Left ventricle myocardium inferior (tissue), 1 donor: ENCODE measurements at regions not wholly inside any gene's neighbourhood (a gene's known extent, or its start where the extent isn't known, plus 50 kb on each side); places are given as distances from the start of the nearest gene placed in this dataset.
"Not testable (repeated sequence)": the region's sequence is repeated elsewhere in the genome, so short reads cannot be mapped to it uniquely, and the experiment has no call there.

Experiments used
- DNase-seq: peaks from one replicate; pipeline ENCODE4 v3.0.0-alpha.2; 2020
- H3K27ac ChIP-seq: fragments of 200-600 bp; replicated peaks from 2 replicates; pipeline ENCODE4 v1.8.0; 2021
- H3K27me3 ChIP-seq: fragments of 200-600 bp; 2 replicates; pipeline ENCODE4 v1.8.0; 2021; ENCODE audit warnings: low read depth
- H3K36me3 ChIP-seq: fragments of 200-600 bp; 2 replicates; pipeline ENCODE4 v1.8.0; 2021
- H3K4me1 ChIP-seq: fragments of 200-600 bp; 2 replicates; pipeline ENCODE4 v1.8.0; 2021
- H3K4me3 ChIP-seq: fragments of 200-600 bp; 2 replicates; pipeline ENCODE4 v1.8.0; 2021; ENCODE audit warnings: mild to moderate bottlenecking, moderate library complexity
- H3K9me3 ChIP-seq: fragments of 200-600 bp; replicated peaks from 2 replicates; pipeline ENCODE4 v1.8.0; 2021
- intact Hi-C: fragments of 100-400 bp; cut with micrococcal nuclease; formaldehyde crosslinking; loops from one replicate; pipeline ENCODE4 v1.11.0; 2022
- TF ChIP-seq, protein P1 (sequence below): fragments of 200-600 bp; IDR thresholded peaks from 2 replicates; pipeline ENCODE4 v1.8.0; 2021; ENCODE audit warnings: antibody characterized with exemption, mild to moderate bottlenecking, borderline replicate concordance
- donor health status: DM: no; HTN: yes; CAD: no; lungs with severe emphysema.

DNA sequence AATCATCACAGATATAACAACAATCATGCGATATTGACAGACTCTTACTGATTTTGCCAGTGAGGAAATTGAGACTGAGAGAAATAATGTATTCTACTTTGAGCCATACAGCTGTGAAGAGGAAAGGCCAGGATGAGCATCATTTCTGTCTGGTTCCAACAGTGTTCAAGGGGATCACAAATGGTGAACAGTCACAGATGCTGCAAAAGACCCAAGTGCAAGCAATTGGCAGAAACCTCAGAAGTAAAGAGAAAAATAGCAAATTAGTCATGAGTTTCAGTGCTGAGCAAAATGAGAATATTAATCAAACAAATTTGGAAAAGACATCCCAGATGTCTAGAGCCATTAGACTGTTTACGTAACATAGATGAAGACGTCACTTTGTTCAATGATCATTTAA is 114.1 kb downstream of the RAB38 start:
- Histone ChIP-seq H3K36me3 (no peaks in the 10 kb centered on the region), H3K4me1 (no peaks in the 10 kb centered on the region), H3K27ac (no peak overlapping the region), H3K4me3 (no peak overlapping the region), H3K9me3 (no peaks in the 10 kb centered on the region), H3K27me3 (no peaks in the 10 kb centered on the region)
- DNase-seq, result no peak
- intact Hi-C loops, result no loop called here
- TF ChIP-seq, protein P1, sequence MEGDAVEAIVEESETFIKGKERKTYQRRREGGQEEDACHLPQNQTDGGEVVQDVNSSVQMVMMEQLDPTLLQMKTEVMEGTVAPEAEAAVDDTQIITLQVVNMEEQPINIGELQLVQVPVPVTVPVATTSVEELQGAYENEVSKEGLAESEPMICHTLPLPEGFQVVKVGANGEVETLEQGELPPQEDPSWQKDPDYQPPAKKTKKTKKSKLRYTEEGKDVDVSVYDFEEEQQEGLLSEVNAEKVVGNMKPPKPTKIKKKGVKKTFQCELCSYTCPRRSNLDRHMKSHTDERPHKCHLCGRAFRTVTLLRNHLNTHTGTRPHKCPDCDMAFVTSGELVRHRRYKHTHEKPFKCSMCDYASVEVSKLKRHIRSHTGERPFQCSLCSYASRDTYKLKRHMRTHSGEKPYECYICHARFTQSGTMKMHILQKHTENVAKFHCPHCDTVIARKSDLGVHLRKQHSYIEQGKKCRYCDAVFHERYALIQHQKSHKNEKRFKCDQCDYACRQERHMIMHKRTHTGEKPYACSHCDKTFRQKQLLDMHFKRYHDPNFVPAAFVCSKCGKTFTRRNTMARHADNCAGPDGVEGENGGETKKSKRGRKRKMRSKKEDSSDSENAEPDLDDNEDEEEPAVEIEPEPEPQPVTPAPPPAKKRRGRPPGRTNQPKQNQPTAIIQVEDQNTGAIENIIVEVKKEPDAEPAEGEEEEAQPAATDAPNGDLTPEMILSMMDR, result no peak

DNA sequence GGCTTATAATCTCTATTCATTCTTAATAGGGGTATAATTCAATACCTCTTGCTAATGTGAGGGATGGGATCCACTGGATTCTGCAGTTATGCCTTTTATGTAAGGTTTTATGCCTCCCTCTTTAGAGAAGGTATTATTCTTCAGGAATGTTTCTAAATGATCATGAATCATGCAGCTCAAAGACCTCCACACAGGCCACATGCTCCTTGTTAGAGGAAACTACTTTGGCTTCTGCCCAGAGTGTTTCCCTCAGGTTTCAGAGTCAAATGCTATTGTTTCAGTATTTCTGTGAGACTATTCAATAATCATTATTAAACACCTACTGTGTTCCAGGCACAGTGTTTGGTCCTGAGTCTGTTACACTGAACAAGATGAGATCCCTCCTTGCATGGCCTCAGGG is 115.9 kb downstream of the RAB38 start:
- Histone ChIP-seq H3K27ac (no peak overlapping the region), H3K36me3 (no peaks in the 10 kb centered on the region), H3K4me1 (no peaks in the 10 kb centered on the region), H3K4me3 (no peak overlapping the region), H3K9me3 (no peaks in the 10 kb centered on the region), H3K27me3 (no peaks in the 10 kb centered on the region)
- TF ChIP-seq, protein P1, result no peak
- intact Hi-C loops, result no loop called here
- DNase-seq, result no peak

DNA sequence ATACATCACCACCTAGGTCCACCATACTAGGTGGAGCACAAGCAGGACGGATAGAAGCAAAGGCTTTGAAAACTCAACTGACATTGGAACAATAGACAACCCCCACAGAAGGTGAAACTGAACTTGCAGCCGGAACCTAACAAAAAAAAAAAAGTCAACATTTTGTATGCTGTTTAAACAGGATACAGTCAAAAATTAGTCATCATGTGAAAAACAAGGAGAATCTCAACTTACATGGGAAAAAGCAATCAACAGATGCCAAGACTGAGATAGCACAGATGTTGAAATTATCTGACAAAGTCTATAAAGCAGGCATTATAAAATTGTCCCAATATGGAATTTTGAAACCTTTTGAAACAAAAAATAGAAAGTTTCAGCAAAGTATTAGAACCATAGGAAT is 123.8 kb downstream of the RAB38 start:
- DNase-seq, result no peak
- no peak overlapping the region for H3K4me3 ChIP-seq
- no peak overlapping the region for H3K27ac ChIP-seq
- H3K4me1 ChIP-seq, result no peaks in the 10 kb centered on the region
- H3K27me3 ChIP-seq, result no peaks in the 10 kb centered on the region
- intact Hi-C loops, result no loop called here
- H3K9me3 ChIP-seq, result no peaks in the 10 kb centered on the region
- TF ChIP-seq, protein P1, result no peak
- no peaks in the 10 kb centered on the region for H3K36me3 ChIP-seq

DNA sequence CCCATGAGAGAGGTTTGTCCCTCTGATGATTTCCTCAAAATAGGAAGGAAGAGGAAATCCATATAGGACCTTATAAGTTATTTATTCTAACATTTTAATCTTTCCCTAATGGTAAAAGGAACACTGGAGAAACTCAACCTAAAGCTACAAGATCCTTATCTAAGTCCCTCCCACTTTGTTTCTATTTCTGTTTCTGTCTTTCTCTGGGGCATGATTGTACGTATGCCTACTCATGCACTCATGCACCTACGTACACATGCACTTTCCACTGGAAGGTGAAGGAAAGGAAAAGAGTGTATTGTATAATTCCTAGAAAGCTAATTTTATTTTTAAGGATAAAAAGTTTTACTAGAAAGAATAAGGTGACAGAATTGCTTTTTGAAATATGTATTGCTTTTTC is 125.0 kb downstream of the RAB38 start:
- no peak overlapping the region for H3K27ac ChIP-seq
- no peaks in the 10 kb centered on the region for H3K27me3 ChIP-seq
- H3K4me1 ChIP-seq, result no peaks in the 10 kb centered on the region
- DNase-seq, result no peak
- no peaks in the 10 kb centered on the region for H3K9me3 ChIP-seq
- TF ChIP-seq, protein P1, result no peak
- H3K4me3 ChIP-seq, result no peak overlapping the region
- intact Hi-C loops, result no loop called here
- no peaks in the 10 kb centered on the region for H3K36me3 ChIP-seq

DNA sequence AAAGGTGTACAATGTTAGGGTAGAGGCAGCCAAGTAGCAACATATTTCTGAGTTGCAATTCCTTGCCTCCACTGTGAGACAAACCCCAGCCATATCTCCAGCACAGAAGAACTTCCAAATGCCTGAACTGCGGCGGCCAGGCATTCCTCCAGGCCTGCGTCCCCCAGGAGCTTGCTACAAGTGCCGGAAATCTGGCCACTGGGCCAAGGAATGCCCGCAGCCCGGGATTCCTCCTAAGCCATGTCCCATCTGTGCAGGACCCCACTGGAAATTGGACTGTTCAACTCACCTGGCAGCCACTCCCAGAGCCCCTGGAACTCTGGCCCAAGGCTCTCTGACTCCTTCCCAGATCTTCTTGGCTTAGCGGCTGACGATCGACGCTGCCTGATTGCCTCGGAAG is 130.0 kb downstream of the RAB38 start:
- H3K4me1 ChIP-seq, DNase-seq, intact Hi-C loops: not testable (repeated sequence)

DNA sequence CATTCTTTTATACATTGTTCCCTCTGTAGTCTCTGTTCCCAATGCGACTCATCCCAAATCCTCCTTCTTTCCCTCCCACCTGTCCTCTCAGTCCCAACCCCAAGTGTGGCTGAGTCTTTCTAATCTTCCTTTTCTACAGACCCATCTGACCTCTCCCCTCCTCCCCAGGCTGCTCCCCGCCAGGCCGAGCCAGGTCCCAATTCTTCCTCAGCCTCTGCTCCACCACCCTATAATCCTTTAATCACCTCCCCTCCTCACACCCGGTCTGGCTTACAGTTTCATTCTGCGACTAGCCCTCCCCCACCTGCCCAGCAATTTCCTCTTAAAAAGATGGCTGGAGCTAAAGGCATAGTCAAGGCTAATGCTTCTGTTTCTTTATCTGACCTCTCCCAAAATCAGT is 130.6 kb downstream of the RAB38 start:
- H3K27ac ChIP-seq, H3K4me1 ChIP-seq, H3K27me3 ChIP-seq, H3K36me3 ChIP-seq, H3K9me3 ChIP-seq, H3K4me3 ChIP-seq, intact Hi-C loops, DNase-seq: not testable (repeated sequence)

More for the DNA sequence above, 130.0 kb downstream of the RAB38 start:
- H3K27me3 ChIP-seq, H3K9me3 ChIP-seq, H3K4me3 ChIP-seq, H3K27ac ChIP-seq, H3K36me3 ChIP-seq: not testable (repeated sequence)

DNA sequence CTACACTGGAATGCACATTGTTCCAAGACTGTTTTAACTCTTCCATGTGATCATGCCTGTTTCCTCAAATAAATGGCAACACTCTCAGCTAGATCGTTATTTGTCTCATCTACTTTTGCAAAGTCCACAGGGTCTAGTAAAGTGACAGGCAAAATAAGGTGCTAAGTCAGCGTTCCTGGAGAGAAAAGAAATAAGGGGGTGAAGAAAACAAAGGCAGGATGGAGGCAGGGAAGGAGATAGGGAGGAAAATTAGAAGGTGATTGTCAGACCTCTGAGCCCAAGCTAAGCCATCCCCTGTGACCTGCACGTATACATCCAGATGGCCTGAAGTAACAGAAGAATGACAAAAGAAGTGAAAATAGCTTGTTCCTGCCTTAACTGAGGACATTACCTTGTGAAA is 132.1 kb downstream of the RAB38 start:
- Histone ChIP-seq H3K36me3 (no peaks in the 10 kb centered on the region), H3K4me1 (no peaks in the 10 kb centered on the region), H3K27ac (no peak overlapping the region), H3K27me3 (peaks cover 7% of the 10 kb centered on the region), H3K9me3 (no peaks in the 10 kb centered on the region), H3K4me3 (no peak overlapping the region)
- TF ChIP-seq, protein P1, result no peak
- DNase-seq, result no peak
- intact Hi-C loops, result no loop called here
